Esophagus squamous epithelium (tissue), 4 donors: ENCODE measurements at regions not wholly inside any gene's neighbourhood (a gene's known extent, or its start where the extent isn't known, plus 50 kb on each side); places are given as distances from the start of the nearest gene placed in this dataset.

ENCODE experiments used
- POLR2A ChIP-seq, 4 donors: fragments of 450-650 bp; IDR thresholded peaks; one replicate each; pipeline ENCODE4 v1.6.1; 2017; ENCODE audit warnings: antibody characterized with exemption in 4 of 4, mild to moderate bottlenecking in 4 of 4, moderate library complexity in 3 of 4
- TF ChIP-seq, protein P1 (sequence below), 6 experiments: fragments of 450-650 bp in 4 of 6; fragments of 200-600 bp in 2 of 6; sonication (generic) in 2 of 6; IDR thresholded peaks; one replicate each; pipeline ENCODE4 v1.5.1; 2016 to 2019; ENCODE audit warnings: antibody characterized with exemption in 6 of 6, mild to moderate bottlenecking in 4 of 6, moderate library complexity in 4 of 6

DNA sequence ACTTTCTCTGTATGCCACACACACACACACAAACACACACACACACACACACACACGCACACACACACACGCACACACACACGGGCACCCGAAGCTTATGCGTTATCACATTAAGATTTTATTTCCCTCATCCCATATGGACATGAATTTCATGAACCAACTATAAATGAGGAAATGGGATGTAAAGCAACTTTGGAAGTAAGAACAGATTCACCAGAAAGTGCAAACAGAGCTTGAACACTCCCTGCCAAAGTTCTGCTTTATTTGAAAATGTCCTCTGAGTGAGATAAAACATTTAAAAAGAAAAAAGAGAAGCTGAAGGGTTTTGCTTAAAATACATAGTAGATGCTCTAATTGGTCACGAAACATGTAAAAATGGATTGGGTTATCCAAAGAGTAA is 90.4 kb upstream of the OTX2 start:
- TF ChIP-seq, protein P1, sequence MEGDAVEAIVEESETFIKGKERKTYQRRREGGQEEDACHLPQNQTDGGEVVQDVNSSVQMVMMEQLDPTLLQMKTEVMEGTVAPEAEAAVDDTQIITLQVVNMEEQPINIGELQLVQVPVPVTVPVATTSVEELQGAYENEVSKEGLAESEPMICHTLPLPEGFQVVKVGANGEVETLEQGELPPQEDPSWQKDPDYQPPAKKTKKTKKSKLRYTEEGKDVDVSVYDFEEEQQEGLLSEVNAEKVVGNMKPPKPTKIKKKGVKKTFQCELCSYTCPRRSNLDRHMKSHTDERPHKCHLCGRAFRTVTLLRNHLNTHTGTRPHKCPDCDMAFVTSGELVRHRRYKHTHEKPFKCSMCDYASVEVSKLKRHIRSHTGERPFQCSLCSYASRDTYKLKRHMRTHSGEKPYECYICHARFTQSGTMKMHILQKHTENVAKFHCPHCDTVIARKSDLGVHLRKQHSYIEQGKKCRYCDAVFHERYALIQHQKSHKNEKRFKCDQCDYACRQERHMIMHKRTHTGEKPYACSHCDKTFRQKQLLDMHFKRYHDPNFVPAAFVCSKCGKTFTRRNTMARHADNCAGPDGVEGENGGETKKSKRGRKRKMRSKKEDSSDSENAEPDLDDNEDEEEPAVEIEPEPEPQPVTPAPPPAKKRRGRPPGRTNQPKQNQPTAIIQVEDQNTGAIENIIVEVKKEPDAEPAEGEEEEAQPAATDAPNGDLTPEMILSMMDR (IDR thresholded peaks at IDR 0.05), result no peak
- no peak for TF ChIP-seq POLR2A (IDR thresholded peaks at IDR 0.05)
